NCI-H510A (cell line): ENCODE measurements at regions not wholly inside any gene's neighbourhood (a gene's known extent, or its start where the extent isn't known, plus 50 kb on each side); places are given as distances from the start of the nearest gene placed in this dataset.
"Not testable (repeated sequence)": the region's sequence is repeated elsewhere in the genome, so short reads cannot be mapped to it uniquely, and the experiment has no call there.

ENCODE experiments used
- DNase-seq: peaks from one replicate; lab custom pipeline; 2025; lab: John Stamatoyannopoulos, UW

GRCh38 chr6:90719321-90720195, 132.7 kb upstream of the MAP3K7 start:
- DNase-seq, result no peak

- DNase-seq, result no peak
Measured at GRCh38 chr6:90716376-90716775, 129.5 kb upstream of the MAP3K7 start.

GRCh38 chr6:90715093-90715655, 128.3 kb upstream of the MAP3K7 start:
- no peak for DNase-seq

GRCh38 chr6:90714319-90714718, 127.4 kb upstream of the MAP3K7 start:
- no peak for DNase-seq

DNA sequence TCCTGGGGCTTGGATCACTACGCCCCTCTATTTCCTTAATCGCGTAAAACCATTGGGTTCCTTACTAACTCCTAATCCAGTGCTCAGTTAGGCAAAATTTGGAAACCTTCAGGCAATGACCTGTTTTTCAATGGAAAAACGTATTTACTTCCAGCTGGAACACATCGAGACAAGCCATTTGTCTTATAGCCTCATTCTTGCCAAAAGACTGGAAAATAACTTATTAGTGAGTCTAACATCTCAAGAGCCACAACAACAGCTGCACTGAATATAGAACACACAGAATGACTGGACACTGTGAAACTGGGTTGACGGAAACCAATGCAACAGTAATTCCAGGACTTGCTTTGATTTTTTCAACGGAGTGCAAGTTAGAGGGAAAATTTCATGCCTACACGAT, 125.2 kb upstream of the MAP3K7 start:
- DNase-seq, result no peak

DNA sequence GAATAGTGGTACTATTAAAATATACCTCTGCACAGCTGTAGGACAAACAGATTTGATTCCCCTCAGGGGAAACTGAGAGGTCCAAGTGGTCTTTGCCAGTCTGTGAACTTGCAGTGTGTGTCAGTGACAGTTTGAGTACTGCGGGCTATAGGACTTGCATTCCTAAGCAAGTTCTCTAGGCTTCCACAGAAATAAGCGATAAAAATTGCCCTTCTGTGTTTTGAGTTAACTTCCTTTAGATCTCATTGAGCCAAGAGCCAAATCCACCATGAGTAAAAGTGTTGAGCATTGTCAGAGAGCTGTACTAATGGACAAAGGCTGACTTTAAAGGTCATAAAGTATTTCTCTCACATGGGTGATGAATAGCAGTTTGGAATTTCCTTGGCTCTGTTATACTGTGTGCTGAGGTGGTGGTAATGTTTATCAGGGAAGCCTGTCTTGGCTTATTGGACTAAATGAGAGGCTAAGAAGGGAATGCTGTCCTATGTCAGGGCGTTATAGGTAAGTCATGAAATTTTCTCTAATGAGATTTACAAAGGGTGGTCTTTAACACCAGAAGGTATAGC, 122.6 kb upstream of the MAP3K7 start:
- DNase-seq, result no peak

DNA sequence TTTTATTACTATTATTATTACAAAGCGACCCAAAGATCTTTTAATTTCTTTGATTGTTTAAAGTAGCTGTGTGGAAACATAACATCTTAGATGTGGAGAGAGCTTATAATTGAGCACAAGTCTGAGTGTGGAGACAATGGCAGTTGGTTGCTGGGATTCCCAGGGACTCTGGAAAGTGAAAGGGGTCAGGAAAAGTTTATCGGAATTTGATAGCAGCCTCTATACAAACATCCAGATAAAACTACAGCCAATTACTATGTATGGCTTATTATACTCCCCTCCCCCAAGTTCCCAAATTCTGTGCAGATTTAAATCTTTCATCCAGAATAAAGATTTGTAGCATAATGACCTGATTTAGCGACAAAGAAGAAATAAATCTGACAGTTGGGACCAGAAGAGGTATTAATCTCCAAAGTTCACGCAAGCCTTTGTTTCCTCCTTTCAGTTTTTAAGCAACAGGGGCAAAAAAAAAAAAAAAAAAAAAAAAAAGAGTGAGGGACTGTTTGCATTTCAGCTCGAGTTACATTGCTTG, 121.4 kb upstream of the MAP3K7 start:
- DNase-seq, result no peak

- no peak for DNase-seq
Measured at GRCh38 chr6:90707246-90707645, 120.4 kb upstream of the MAP3K7 start.

GRCh38 chr6:90703336-90703735, 116.5 kb upstream of the MAP3K7 start:
- DNase-seq, result no peak

- no peak for DNase-seq
Measured at GRCh38 chr6:90701926-90702325, 115.1 kb upstream of the MAP3K7 start.

GRCh38 chr6:90701146-90701781, 114.4 kb upstream of the MAP3K7 start:
- DNase-seq, result peak; percentile 24

DNA sequence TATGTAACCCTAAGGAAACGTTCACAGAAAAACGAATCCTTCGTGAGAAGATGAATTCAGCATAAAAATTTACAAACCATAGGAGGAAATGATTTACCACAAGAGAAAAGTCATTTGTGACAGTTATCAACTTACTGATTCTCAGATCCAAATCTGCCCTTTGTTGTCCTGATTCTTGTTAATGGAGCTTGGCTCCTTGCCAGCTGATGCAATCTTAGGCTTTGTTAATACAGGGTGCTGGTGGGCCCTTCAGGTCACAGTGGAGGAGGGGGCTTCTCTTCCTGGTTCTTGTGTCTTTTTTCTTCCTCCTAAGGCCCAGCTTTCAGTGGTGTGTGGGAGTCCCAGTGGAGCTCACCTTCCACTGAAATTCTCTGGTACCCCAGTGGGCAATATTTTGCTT, 108.4 kb upstream of the MAP3K7 start:
- DNase-seq, result no peak

DNA sequence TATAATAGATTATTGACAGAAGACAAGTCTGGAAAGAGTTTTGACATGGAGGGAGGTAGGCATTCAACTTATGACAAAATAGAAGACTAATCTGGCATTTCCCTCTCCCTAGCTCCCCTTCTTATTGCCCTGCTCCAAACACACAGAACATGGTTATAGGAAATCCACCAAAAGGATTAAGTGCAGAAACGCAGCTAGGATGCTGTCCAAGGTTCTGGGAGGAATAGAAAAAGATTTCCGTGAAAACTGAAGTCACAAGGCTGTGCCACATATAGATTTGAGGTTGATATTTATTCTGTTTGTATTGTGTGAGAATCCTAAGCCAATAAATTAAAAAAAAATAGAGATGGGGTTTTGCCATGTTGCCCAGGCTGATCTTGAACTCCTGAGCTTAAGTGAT, 107.9 kb upstream of the MAP3K7 start:
- DNase-seq, result no peak

DNA sequence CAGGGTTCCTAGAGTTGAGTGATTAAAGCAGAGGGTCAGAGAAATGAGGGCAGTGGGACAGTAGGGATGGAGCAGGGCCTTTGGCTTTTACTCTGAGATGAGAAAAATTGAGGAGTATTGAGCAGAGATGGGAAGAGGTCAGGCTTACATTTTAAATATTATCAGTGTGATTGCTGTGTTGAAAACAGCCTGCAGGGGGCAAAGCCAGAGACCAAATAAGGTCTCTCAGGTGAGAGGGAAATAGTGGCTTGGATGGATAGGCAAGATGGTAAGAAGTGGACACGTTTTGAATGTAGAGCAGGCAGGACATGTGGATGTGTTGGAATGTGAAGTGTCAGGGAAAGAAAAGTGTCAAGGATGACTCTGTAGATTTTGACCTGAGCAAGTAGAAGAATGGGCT, 105.0 kb upstream of the MAP3K7 start:
- DNase-seq, result no peak

- no peak for DNase-seq
Measured at GRCh38 chr6:90689172-90689571, 102.3 kb upstream of the MAP3K7 start.

GRCh38 chr6:90687775-90688380, 101.0 kb upstream of the MAP3K7 start:
- no peak for DNase-seq

DNA sequence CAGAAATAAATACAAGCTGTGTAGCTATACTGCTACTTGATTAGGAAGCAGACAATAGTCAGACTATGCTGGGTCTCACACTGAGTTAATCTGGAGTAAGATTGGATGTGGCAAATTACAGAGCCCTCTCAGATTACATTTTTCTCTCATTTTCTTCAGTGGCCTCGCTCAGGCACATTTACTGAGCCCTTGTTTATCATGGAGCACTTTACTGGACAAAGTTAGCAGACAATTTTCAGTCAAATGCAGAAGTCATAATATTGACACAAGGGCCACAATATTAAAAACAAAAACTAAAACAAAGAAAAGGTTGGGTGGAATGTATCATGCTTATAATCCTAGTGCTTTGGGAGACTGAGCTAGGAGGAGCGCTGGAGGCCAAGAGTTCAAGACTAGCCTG, 95.0 kb upstream of the MAP3K7 start:
- DNase-seq, result no peak

GRCh38 chr6:90678049-90678779, 91.3 kb upstream of the MAP3K7 start:
- no peak for DNase-seq

- no peak for DNase-seq
Measured at GRCh38 chr6:90677440-90677839, 90.6 kb upstream of the MAP3K7 start.

- no peak for DNase-seq
Measured at GRCh38 chr6:90676516-90677300, 89.8 kb upstream of the MAP3K7 start.

- DNase-seq, result not testable (repeated sequence)
Measured at GRCh38 chr6:90675107-90675506, 88.2 kb upstream of the MAP3K7 start.
